ENCODE measurements at regions not wholly inside any gene's neighbourhood (a gene's known extent, or its start where the extent isn't known, plus 50 kb on each side); places are given as distances from the start of the nearest gene placed in this dataset.

GRCh38 chr6:48178700-48179099, 67.7 kb upstream of the PTCHD4 start:
- no peak for ATAC-seq (replicated peaks in 1 of 4)
- no peaks in the 10 kb centered on the region for H3K27me3 ChIP-seq (replicated peaks in 1 of 2; ENCODE audit: control insufficient read depth in 2 of 2, extremely low read depth in 1 of 2, insufficient read depth in 2 of 2, low read length in 1 of 2)
- H3K27me3 Mint-ChIP-seq: no peaks in the 10 kb centered on the region
- DNase-seq: no peak
- no peaks in the 10 kb centered on the region for H3K36me3 Mint-ChIP-seq
- ChIA-PET POLR2A (no interaction called here), CTCF (no interaction called here)
- H3K9me3 ChIP-seq: no peaks in the 10 kb centered on the region
- H3K36me3 ChIP-seq (ENCODE audit: control insufficient read depth in 2 of 2, extremely low read depth in 1 of 2, insufficient read depth in 1 of 2, low read length in 1 of 2): no peaks in the 10 kb centered on the region
- no peak overlapping the region for H3K4me3 Mint-ChIP-seq
- H3K9me3 Mint-ChIP-seq: peaks cover 0 to 4% (median 2%) of the 10 kb centered on the region in 3 donors
- H3K27ac Mint-ChIP-seq: no peak overlapping the region
- no peaks in the 10 kb centered on the region for H3K4me1 Mint-ChIP-seq
- no peak overlapping the region for H3K27ac ChIP-seq (ENCODE audit: low read length)
- H3K4me3 ChIP-seq (ENCODE audit: control insufficient read depth in 1 of 2, extremely low read depth in 1 of 2, low read length in 1 of 2): no peak overlapping the region
- WGBS (ENCODE audit: insufficient coverage): no CpG with 5 or more reads among the region's 2 CpGs
- H3K4me1 ChIP-seq (ENCODE audit: control insufficient read depth in 1 of 2, extremely low read depth in 1 of 2, insufficient read depth in 2 of 2, low read length in 2 of 2): no peaks in the 10 kb centered on the region

- Mint-ChIP-seq H3K4me3 (no peak overlapping the region), H3K36me3 (no peaks in the 10 kb centered on the region), H3K9me3 (peaks cover 0 to 4% (median 2%) of the 10 kb centered on the region in 3 donors), H3K4me1 (no peaks in the 10 kb centered on the region), H3K27ac (no peak overlapping the region), H3K27me3 (no peaks in the 10 kb centered on the region)
- DNase-seq (no peak), ATAC-seq (replicated peaks in 1 of 4) (no peak)
- CTCF ChIA-PET: no interaction called here
- H3K27ac ChIP-seq (ENCODE audit: low read length): no peak overlapping the region
- H3K4me3 ChIP-seq (ENCODE audit: control insufficient read depth in 1 of 2, extremely low read depth in 1 of 2, low read length in 1 of 2): no peak overlapping the region
- H3K4me1 ChIP-seq (ENCODE audit: control insufficient read depth in 1 of 2, extremely low read depth in 1 of 2, insufficient read depth in 2 of 2, low read length in 2 of 2): no peaks in the 10 kb centered on the region
- H3K9me3 ChIP-seq: no peaks in the 10 kb centered on the region
- no CpG with 5 or more reads among the region's 3 CpGs for WGBS (ENCODE audit: insufficient coverage)
- H3K36me3 ChIP-seq (ENCODE audit: control insufficient read depth in 2 of 2, extremely low read depth in 1 of 2, insufficient read depth in 1 of 2, low read length in 1 of 2): no peaks in the 10 kb centered on the region
- POLR2A ChIA-PET: no interaction called here
- H3K27me3 ChIP-seq (replicated peaks in 1 of 2; ENCODE audit: control insufficient read depth in 2 of 2, extremely low read depth in 1 of 2, insufficient read depth in 2 of 2, low read length in 1 of 2): no peaks in the 10 kb centered on the region
Measured at GRCh38 chr6:48177786-48178185, 66.8 kb upstream of the PTCHD4 start.

GRCh38 chr6:48176645-48177308, 65.8 kb upstream of the PTCHD4 start:
- Mint-ChIP-seq H3K36me3 (no peaks in the 10 kb centered on the region), H3K27me3 (no peaks in the 10 kb centered on the region), H3K27ac (no peak overlapping the region), H3K9me3 (peaks cover 0 to 4% (median 2%) of the 10 kb centered on the region in 3 donors), H3K4me3 (no peak overlapping the region), H3K4me1 (no peaks in the 10 kb centered on the region)
- ChIA-PET CTCF (interaction anchor here in 1 of 2 donors (0.7 kb wide), 1 partner anchor 25 kb away, joined by 3 read pairs; no protein-coding TSS in a partner anchor), POLR2A (no interaction called here)
- DNase-seq (no peak), ATAC-seq (replicated peaks in 1 of 4) (no peak)
- 62% methylated on average over 3 of the region's 6 CpGs for WGBS (ENCODE audit: insufficient coverage)
- Histone ChIP-seq H3K9me3 (no peaks in the 10 kb centered on the region), H3K4me1 (ENCODE audit: control insufficient read depth in 1 of 2, extremely low read depth in 1 of 2, insufficient read depth in 2 of 2, low read length in 2 of 2) (no peaks in the 10 kb centered on the region), H3K4me3 (ENCODE audit: control insufficient read depth in 1 of 2, extremely low read depth in 1 of 2, low read length in 1 of 2) (no peak overlapping the region), H3K27me3 (replicated peaks in 1 of 2; ENCODE audit: control insufficient read depth in 2 of 2, extremely low read depth in 1 of 2, insufficient read depth in 2 of 2, low read length in 1 of 2) (no peaks in the 10 kb centered on the region), H3K27ac (ENCODE audit: low read length) (no peak overlapping the region), H3K36me3 (ENCODE audit: control insufficient read depth in 2 of 2, extremely low read depth in 1 of 2, insufficient read depth in 1 of 2, low read length in 1 of 2) (no peaks in the 10 kb centered on the region)

GRCh38 chr6:48169635-48170034, 58.6 kb upstream of the PTCHD4 start:
- whole genome bisulfite sequencing (ENCODE audit: insufficient coverage): no CpG with 5 or more reads among the region's 1 CpG
- H3K27ac Mint-ChIP-seq: no peak overlapping the region
- POLR2A ChIA-PET: no interaction called here
- CTCF ChIA-PET: no interaction called here
- ATAC-seq (replicated peaks in 1 of 4) (no peak), DNase-seq (no peak)
- Histone ChIP-seq H3K36me3 (ENCODE audit: control insufficient read depth in 2 of 2, extremely low read depth in 1 of 2, insufficient read depth in 1 of 2, low read length in 1 of 2) (no peaks in the 10 kb centered on the region), H3K27me3 (replicated peaks in 1 of 2; ENCODE audit: control insufficient read depth in 2 of 2, extremely low read depth in 1 of 2, insufficient read depth in 2 of 2, low read length in 1 of 2) (no peaks in the 10 kb centered on the region), H3K9me3 (no peaks in the 10 kb centered on the region), H3K27ac (ENCODE audit: low read length) (no peak overlapping the region), H3K4me1 (ENCODE audit: control insufficient read depth in 1 of 2, extremely low read depth in 1 of 2, insufficient read depth in 2 of 2, low read length in 2 of 2) (no peaks in the 10 kb centered on the region), H3K4me3 (ENCODE audit: control insufficient read depth in 1 of 2, extremely low read depth in 1 of 2, low read length in 1 of 2) (no peak overlapping the region)
- peaks cover 0 to 4% (median 0%) of the 10 kb centered on the region in 3 donors for H3K9me3 Mint-ChIP-seq
- H3K36me3 Mint-ChIP-seq: no peaks in the 10 kb centered on the region
- H3K4me3 Mint-ChIP-seq: no peak overlapping the region
- no peaks in the 10 kb centered on the region for H3K4me1 Mint-ChIP-seq
- H3K27me3 Mint-ChIP-seq: no peaks in the 10 kb centered on the region
